Gastroesophageal sphincter (tissue), 3 donors: ENCODE measurements at regions not wholly inside any gene's neighbourhood (a gene's known extent, or its start where the extent isn't known, plus 50 kb on each side); places are given as distances from the start of the nearest gene placed in this dataset.

Experiments
- CTCF ChIP-seq, 4 experiments: fragments of 200-600 bp in 2 of 4; fragments of 450-650 bp in 2 of 4; sonication (generic) in 1 of 4; IDR thresholded peaks; one replicate each; pipeline ENCODE4 v1.5.1; 2017 to 2019; ENCODE audit warnings: antibody characterized with exemption in 4 of 4, mild to moderate bottlenecking in 2 of 4, moderate library complexity in 2 of 4
- EP300 ChIP-seq: sonication (generic); formaldehyde crosslinking; IDR thresholded peaks from one replicate; pipeline ENCODE4 v1.6.1; 2017; ENCODE audit warnings: antibody characterized with exemption, mild to moderate bottlenecking
- POLR2A ChIP-seq, 2 donors: fragments of 450-650 bp; IDR thresholded peaks; one replicate each; pipeline ENCODE4 v1.6.1; 2017; ENCODE audit warnings: antibody characterized with exemption in 2 of 2, mild to moderate bottlenecking in 2 of 2, moderate library complexity in 1 of 2
- POLR2AphosphoS5 ChIP-seq: sonication (generic); formaldehyde crosslinking; IDR thresholded peaks from one replicate; pipeline ENCODE4 v1.6.1; 2017; ENCODE audit warnings: antibody characterized with exemption

GRCh38 chr18:77984833-77985232 lies 735.2 kb downstream of the GALR1 start:
- TF ChIP-seq CTCF (IDR thresholded peaks at IDR 0.05), result no peak
- TF ChIP-seq POLR2A (IDR thresholded peaks at IDR 0.05), result no peak
- no peak for TF ChIP-seq POLR2AphosphoS5
- TF ChIP-seq EP300, result no peak
